HG03066 (cell line): ENCODE measurements at regions not wholly inside any gene's neighbourhood (a gene's known extent, or its start where the extent isn't known, plus 50 kb on each side); places are given as distances from the start of the nearest gene placed in this dataset.

Source experiments
- ATAC-seq: cut with Tn5 transposase; IDR thresholded peaks from one replicate; pipeline ENCODE4 v1.9.1; 2021; ENCODE audit warnings: low read depth; ENCODE audit not compliant: unreplicated experiment

DNA sequence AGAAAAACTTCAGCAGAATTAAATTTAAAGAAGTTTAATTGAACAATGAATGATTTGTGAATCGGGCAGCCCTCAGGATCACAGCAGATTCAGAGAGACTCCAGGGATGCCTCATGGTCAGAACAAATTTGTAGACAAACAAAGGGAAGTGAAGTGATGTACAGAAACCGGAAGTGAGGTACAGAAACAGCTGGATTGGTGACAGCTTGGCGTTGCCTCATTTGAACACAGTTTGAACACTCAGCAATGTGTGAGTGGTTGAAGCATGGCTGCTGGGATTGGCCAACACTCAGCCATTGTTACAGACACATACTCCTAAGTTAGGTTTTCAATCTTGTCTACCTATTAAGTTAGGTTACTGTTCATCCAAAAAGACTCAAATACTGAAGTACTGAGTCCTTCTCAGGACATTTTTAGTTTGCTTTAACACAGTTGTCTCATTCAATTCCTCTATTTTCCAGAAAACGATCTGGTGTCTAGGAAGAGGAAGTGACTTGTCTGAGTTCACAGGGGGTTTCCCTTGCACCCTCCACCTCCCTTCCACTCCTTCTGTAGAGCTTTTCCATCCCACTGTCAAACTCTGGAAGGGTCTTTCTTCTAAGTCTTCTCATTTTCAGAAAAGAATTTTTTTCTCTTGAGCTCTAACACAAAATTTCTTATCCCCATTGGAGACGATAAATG is 137.9 kb downstream of the SLC4A3 start:
- no peak for ATAC-seq

DNA sequence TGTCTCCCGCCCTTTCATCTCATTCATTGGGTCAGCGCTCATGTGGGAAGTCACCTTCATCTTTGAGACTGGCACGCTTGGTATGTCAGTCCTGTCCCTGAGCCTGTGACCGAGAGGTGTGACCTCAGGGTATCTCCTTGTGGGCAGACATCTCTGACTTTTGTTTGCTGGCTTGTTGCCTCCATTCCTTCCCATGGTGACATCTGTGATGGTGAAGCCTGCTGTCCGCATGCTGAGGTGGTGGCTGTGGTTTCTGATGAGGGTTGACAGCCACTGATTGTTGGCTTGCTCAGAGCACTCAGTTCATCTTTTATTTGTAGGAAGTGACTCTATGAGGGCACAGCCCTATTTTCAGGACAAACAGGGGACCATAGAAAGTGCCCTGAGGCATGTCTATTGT is 139.2 kb downstream of the SLC4A3 start:
- no peak for ATAC-seq

DNA sequence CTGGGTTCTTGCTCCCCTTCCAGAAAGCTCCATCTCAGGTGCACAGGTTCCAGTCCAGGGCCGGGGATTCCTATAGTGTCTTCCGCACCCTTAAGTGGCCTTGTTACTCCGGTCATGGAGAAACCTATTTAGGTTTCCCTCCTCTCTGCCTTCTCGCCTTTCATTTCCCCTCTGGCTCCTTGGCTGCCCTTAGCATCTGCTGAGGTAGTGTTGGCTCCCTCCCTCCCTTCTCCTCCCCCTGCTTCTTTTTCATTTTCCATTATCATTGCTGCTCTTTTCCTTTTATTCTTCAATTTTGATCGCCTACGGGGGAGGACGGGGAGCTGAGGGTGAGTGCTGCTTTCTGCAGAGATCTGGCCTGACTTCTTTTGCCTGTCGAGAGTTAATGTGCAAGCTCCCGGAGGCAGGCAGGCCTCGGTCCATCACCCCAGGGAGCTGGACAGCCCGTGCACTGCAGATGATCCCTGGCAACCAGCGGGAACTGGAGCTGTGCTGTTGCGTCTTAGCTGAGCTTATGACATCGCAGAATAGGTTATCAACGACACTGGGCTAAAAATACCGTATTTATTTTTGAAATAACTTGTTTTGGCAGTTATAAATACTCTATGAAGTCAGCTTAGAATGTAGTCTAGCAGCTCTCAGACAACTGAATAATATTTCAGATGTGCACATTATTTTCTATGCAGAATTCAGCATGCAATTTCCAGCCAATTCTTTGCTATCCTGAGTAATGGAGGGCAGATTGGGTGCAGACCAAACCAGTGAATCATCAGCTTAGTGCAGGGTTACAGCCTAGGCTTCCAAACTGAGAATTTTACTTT is 141.9 kb downstream of the SLC4A3 start:
- ATAC-seq = no peak

DNA sequence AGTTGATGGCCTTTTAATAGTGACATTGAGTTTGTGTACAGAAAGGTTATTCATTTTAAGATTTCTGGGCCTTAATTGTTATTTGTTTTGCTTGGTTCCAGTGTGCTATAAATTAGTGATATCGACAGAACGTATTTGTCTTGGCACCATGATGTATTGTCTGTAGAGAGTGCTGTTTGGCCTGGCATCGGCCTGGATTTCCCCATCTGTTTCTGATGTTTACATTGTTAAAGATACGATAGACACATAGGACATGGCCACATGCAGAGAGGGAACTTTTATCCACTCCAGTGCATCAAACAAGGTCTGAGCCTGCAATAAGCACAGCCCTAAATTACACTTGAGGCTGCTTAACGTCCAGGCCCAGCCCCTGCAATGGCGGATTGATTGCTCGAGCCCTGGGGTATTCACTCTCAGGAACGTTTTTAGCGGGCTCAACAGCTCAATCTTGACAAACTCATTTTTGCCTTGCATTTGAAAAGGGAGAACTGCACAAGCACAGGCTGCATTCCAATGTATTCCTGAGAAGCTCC is 144.7 kb downstream of the SLC4A3 start:
- no peak for ATAC-seq

DNA sequence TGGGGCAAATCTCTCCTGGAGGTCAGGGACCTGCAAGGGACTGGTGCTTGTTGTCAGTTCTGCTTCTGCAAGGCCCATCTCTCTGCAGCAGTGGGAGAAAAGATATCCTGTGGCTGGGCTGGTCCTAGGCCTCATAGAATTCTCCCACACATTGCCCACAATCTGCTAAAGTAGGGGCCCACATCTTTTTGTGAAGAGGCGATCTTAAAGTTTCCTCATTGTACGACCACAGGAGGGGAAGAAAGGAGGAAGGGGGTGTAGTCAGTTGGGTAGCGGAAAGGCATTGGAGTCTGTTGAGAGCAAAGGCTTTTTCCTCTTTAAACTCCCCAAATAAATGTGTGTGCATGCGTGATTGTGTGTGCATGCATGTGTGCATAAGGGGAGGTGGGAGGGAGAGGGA is 145.3 kb downstream of the SLC4A3 start:
- no peak for ATAC-seq

DNA sequence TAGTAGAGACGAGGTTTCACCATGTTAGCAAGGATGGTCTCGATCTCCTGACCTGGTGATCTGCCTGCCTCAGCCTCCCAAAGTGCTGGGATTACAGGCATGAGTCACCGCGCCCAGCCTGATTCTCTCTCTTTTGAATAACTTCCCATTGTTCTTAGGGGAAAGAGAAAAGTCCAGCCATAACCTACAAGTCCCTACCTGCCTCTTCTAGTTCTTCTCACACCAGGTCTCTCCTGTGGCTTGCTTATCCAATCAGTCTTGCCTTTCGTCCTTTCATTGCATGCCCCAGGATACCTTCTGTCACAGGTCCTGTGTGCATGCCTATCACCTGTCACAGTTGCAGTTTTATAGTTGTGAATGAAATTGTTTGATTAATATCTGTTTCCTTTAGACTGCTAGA is 148.1 kb downstream of the SLC4A3 start:
- no peak for ATAC-seq

DNA sequence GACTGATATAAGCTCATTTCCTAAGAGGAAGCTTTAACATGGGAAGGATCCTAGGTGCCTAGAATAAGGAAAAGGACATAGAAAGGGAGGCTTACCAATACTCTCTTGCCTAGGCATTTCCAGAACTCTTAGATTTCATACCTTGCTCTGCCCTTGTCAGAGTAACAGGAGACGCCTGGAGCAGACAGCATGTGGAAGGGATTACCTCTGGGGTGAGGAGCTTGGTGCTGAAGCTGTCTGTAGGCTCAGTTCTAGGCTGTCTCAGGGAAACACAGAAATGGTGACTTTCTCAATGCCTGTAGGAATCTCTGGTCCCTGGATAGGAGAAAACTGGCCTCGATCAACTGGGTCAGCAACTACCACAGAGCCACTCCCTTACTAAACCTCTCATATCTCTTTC is 150.0 kb downstream of the SLC4A3 start:
- no peak for ATAC-seq

DNA sequence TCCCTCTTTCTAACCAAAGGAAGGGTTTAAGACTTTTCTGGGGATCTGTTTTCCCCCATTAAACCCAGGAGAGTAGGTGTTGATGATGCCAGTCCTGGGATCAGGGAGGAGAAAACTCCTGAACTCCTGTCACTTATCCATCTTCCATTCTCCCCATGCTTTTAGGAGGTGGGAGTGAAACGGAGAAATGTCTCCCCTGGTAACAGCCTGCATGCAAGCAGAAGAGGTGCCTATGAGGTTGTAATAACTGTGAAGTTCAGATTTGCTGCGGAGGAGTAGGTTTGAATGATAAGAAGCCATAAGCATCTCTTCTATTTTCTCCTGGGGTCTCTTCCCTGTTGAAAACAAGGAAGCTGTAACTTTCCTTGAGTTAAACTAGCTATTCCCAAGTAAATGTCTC is 150.8 kb downstream of the SLC4A3 start:
- no peak for ATAC-seq

DNA sequence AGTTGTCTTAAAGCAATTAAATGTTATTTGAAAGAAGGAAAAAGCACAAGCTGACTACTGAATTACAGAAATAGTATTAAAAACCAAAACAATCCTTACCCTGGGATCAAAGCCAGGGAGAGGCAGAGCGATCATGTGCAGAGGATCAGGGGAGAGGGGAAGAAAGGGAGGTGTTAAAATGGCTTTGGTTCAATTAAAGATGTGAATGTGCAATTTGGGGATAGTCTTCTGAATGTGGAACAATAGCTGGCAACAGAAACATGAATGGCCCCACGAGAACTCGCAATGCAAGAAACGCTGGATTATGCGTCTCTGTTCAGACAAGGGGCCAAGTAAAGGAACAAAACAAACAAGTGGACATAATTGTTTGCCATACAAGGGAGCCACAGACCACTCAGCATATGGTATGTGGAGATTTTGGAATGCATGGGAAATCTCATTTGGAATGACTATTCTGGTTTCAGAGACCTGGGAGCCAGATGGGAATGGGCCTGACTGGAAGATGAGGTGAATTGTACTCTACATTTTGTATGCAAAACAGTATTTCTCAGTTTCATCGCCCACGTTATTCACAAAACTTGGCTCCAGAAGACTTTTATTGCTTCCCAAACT is 155.4 kb downstream of the SLC4A3 start:
- ATAC-seq = no peak

DNA sequence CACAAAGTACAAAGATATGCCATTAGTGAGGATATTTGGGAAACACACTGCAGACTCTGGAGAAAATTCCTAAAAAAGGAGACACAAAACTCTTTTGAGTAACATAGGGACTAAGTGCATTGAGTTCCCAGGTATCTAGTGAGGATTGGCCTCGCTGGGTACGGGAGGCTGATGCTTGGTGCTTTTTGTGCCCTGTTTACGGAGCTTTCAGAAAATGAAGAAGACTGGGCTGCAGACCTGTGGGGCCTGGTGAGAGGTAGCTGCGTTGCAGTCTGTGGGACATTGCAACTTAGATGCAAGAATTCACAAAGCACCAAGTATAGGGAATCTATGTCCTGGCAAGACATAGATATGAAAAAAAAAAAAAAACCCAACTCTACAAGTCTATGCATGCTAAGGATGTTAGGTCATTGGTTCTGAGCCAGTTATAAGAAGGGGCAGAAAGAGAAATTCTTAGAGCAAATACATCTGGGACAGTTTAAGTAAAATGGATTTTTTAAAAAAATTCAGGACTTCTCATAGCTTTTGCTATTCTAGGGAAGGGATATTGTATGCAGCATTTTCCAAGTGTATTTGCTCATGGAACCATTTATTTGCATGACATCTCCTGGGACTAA is 156.0 kb downstream of the SLC4A3 start:
- ATAC-seq = no peak

DNA sequence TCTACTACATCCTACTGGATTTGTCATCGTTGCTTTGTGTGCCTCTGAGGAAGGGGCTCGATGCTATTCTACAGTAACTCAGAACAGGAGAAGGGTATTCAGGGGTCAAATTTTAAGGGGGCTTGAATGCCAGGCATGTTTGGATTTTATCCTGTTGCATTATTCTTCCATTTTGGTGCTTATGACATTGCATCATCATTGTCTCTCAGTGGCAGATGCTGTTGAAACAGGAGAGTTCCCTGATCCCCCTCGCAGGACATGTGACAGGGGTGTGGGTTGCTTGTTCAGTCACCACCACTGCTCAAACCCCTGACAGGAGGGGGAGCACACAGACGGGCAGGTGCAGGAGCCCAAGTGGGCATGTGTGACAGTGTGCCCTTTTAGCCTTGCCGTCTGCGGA is 156.7 kb downstream of the SLC4A3 start:
- ATAC-seq = no peak

DNA sequence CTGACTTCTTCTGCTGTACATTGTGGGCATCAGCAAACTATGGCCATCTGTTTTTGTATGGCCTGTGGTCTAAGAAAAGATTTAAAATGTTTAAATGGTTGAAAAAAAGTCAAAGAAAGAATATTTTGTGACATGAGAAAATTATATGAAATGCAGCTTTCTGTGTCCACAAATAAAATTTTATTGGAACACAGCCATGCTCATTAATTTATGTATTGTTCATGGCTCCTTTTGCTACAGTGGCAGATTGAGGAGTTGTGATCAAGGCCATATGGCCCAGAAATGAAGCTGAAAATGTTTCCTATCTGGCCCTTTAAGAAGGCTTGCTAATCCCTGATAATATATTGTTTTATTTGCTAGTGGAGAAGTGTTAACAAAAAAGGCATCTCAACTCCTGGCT is 162.0 kb downstream of the SLC4A3 start:
- no peak for ATAC-seq

DNA sequence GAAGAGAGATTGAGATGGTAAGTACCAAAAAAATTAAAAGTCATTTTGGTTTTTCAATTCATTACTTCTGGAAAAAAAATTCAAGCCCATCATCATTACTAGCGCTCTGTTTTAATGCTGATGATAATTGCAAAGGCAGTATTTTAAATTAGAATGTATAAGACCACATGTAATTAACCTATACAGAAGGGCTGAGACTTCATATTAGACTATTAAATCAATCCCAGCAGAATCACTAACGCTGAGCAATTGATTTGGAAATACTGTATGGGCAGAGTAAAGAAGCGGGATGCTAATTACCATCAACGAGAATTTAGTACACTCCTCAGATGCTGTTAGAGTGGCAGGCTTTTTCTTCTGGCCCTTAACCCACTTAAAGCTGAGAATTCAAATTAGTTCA is 165.0 kb downstream of the SLC4A3 start:
- no peak for ATAC-seq

DNA sequence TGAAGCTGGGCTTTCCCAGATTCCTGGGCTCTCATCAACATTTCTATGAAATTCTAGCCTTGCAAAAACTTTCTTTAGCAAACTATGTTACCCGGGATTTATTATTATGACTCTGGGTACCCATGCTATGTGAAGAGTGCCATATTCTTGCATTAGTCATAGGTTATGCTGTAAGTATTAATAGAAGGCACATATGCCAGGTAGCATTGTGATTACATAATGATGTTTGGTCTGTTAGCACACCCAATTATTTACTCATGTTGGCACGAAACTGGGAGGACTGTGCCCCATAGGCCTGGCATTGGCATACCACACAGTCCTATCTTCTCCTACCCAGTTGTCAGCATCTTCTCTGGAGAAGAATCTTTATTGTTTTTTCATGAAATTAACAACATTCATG is 171.0 kb downstream of the SLC4A3 start:
- ATAC-seq = no peak

DNA sequence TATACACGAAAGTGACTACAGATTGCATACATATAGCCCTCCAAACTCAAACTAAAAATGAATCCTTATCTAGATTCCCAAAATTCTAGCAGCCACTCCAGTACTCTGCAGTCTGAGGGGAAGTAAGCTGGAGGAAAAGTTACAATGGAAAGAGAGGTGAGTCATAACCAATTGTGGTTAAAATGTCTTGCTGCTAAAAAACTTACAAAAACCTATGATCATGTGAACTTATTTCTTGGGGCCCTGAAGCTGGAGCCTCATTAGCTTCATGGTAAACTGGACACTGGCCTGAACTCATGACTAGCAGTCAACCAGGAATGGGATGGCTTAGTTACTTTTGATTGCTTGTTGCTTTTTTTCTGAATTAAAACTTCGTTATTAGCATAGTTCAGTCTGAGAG is 175.9 kb downstream of the SLC4A3 start:
- ATAC-seq = no peak

DNA sequence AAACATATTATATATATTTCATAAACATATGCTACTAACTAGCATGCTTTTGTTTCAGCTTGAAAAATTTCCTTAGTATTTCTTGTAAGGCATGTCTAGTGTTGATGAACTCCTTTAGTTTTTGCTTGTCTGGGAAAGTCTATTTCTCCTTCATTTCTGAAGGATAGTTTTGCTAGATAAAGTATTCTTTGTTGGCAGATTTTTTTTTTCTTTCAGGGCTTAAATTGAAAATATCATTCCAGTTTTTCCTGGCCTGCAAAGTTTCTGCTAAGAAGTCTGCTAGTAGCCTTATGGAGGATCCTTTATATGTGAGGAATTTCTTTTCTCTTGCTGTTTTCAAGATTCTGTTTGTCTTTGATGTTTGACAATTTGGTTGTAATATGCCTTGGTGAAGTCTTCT is 183.5 kb downstream of the SLC4A3 start:
- ATAC-seq = no peak

DNA sequence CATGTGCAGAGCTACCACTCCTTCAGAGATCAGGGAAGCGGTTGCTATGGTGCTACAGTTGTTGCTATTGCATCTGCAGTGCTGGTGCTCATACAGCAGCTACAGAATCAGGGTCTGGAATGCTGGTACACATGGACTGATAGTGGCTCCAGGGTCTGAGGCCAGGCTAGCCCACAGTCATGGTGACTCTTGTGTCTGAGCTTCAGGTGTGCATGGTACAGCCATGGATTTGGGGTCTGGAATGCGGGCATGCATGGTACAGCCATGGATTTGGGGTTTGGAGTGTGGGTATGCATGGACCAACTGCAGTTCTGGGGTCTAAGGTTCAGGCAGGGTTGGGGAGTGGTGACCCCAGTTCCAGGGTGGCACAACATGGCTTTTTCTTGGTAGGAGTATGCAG is 185.2 kb downstream of the SLC4A3 start:
- no peak for ATAC-seq

DNA sequence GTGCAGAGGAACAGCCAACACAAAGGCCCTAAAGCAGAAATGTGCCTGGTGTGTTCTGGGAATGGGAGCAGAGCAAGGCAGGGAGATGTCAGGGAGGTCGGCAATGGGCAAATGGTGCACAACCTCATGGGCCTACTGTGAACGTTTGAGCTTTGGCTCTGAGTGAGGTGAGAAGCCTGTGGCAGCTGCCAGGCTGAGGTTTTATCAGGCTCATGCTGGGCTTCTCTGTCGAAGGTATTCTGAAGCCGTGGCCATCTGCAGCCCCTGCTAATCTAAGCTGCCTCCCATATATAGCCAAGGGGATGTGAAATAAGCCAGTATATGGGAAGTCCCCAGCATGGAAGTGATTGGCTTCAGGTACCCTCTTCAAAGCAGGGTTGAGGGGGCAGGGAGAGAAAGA is 193.3 kb downstream of the SLC4A3 start:
- ATAC-seq = no peak

DNA sequence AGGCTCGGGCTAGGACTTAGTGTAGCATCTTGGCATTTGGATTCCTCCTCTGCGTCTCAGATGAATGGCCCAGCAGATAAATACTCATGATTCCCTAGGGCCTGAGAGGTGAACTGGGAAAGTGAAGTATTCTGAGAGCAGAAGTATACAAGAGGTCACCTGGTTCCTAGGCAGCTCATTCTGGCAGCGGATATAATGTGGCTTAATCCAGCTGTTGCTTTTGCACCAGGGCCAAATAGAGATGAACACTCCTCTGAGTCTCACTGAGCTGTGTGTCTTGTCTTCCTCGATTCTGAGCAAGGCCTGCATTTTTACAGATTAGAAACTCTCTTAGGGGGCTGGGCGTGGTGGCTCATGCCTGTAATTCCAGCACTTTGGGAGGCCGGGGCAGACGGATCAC is 196.1 kb downstream of the SLC4A3 start:
- no peak for ATAC-seq

DNA sequence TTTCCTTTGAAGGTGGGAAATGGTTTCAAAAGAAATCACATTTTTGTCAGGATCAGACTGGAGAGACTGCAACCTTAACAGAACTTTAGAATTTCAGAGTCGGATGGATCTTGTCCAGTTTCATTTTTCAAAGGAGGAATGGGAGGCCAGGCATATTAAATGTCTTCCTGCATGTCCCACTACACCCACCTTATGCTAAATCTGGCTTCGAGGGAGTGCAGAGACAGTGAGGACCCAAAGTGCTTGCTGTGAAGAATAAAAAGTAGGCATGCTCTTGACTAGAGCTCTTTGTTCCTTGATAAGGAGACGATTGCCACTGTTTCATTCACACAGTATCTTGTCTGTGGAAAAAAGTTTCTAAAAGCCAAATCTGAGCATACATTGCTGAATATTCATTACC is 197.6 kb downstream of the SLC4A3 start:
- no peak for ATAC-seq

DNA sequence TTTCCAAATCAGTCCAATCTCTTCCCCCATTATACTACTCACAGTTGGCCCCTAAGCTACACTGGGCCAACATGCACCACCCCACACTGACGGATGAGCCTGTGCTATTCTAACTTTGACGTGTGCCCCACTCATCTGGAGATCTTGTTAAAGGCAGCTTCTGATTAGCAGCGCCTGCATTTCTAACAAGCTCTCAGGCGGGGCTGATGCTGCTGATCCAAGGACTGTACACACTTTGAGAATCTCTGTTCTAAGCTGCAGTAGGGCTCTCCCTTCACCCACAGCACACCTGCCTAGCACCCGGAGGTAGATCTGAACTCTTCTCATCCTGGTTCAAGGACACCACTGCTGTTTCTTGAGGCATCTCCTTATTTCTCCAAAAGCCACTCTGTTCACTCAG is 200.7 kb downstream of the SLC4A3 start:
- no peak for ATAC-seq
